Parathyroid adenoma (tissue), 2 donors: ENCODE measurements at regions not wholly inside any gene's neighbourhood (a gene's known extent, or its start where the extent isn't known, plus 50 kb on each side); places are given as distances from the start of the nearest gene placed in this dataset.

Experiments
- H2AFZ ChIP-seq: fragments of 300-600 bp; sonication (generic); one replicate; pipeline ENCODE4 v1.7.0; 2017; ENCODE audit warnings: antibody characterized with exemption, mild to moderate bottlenecking
- H3K27ac ChIP-seq: fragments of 300-600 bp; sonication (generic); one replicate; pipeline ENCODE4 v1.7.0; 2017
- H3K27me3 ChIP-seq: fragments of 300-600 bp; sonication (generic); one replicate; pipeline ENCODE4 v1.7.0; 2017; ENCODE audit warnings: low read length; ENCODE audit not compliant: control insufficient read depth, insufficient read depth
- H3K36me3 ChIP-seq: fragments of 300-600 bp; sonication (generic); one replicate; pipeline ENCODE4 v1.7.0; 2017; ENCODE audit warnings: low read length; ENCODE audit not compliant: control insufficient read depth, insufficient read depth
- H3K4me1 ChIP-seq: fragments of 300-600 bp; sonication (generic); one replicate; pipeline ENCODE4 v1.7.0; 2017; ENCODE audit warnings: control low read depth
- H3K4me2 ChIP-seq: fragments of 300-600 bp; sonication (generic); one replicate; pipeline ENCODE4 v1.7.0; 2017; ENCODE audit warnings: low read length
- H3K4me3 ChIP-seq: fragments of 300-600 bp; sonication (generic); one replicate; pipeline ENCODE4 v1.7.0; 2017; ENCODE audit warnings: low read depth, low read length
- H3K79me2 ChIP-seq: fragments of 300-600 bp; sonication (generic); one replicate; pipeline ENCODE4 v1.7.0; 2017; ENCODE audit warnings: control low read depth
- H3K9ac ChIP-seq: fragments of 300-600 bp; sonication (generic); one replicate; pipeline ENCODE4 v1.7.0; 2017; ENCODE audit warnings: mild to moderate bottlenecking
- H3K9me3 ChIP-seq: fragments of 300-600 bp; sonication (generic); one replicate; pipeline ENCODE4 v1.7.0; 2017; ENCODE audit warnings: low read length; ENCODE audit not compliant: control insufficient read depth
- TF ChIP-seq, protein P1 (sequence below): fragments of 300-600 bp; sonication (generic); IDR thresholded peaks from one replicate; pipeline ENCODE4 v1.7.0; 2017; ENCODE audit warnings: antibody characterized with exemption, mild to moderate bottlenecking
- donor health status: primary hyperparathyroidism.

DNA sequence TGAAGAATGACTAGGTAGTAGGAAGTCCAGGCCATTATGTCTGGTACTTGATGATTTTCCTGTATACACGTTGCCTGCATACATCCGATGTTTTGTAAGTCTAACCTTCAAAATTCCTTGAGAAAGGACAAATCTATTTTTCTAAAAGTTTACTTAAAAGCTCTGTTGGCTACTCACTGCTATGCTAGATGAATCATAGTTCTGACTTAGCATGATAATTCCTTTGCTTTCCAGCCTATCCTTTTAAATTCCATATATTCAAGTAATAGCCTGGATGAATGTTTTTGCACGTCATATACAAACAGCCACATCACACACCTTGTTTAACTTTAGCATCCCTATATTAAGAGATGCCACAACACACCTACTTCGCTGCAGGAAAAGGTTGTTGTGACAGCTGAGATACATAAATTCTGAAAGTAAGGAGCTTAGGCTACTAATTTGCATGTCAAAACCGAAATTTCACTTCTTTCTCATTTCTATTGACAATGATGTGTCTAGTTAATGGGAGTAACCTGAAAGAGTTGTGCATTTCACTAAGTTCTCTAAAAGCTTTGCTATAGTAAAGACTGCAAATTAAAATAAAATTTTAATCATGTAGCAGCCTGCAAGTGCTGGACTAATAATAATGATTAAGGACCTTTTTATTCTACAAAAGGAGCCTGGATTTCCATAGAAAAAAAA is 1116.4 kb downstream of the JRKL start:
- no peak overlapping the region for H3K9ac ChIP-seq
- no peak overlapping the region for H3K4me3 ChIP-seq
- no peaks in the 10 kb centered on the region for H3K4me1 ChIP-seq
- H3K27ac ChIP-seq: no peak overlapping the region
- no peak overlapping the region for H2AFZ ChIP-seq
- TF ChIP-seq, protein P1, sequence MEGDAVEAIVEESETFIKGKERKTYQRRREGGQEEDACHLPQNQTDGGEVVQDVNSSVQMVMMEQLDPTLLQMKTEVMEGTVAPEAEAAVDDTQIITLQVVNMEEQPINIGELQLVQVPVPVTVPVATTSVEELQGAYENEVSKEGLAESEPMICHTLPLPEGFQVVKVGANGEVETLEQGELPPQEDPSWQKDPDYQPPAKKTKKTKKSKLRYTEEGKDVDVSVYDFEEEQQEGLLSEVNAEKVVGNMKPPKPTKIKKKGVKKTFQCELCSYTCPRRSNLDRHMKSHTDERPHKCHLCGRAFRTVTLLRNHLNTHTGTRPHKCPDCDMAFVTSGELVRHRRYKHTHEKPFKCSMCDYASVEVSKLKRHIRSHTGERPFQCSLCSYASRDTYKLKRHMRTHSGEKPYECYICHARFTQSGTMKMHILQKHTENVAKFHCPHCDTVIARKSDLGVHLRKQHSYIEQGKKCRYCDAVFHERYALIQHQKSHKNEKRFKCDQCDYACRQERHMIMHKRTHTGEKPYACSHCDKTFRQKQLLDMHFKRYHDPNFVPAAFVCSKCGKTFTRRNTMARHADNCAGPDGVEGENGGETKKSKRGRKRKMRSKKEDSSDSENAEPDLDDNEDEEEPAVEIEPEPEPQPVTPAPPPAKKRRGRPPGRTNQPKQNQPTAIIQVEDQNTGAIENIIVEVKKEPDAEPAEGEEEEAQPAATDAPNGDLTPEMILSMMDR: no peak
- H3K27me3 ChIP-seq: no peaks in the 10 kb centered on the region
- H3K79me2 ChIP-seq: no peaks in the 10 kb centered on the region
- no peaks in the 10 kb centered on the region for H3K36me3 ChIP-seq
- H3K4me2 ChIP-seq: no peak overlapping the region
- H3K9me3 ChIP-seq: no peaks in the 10 kb centered on the region

GRCh38 chr11:97514446-97514845 is 1124.6 kb downstream of the JRKL start:
- TF ChIP-seq, protein P1: no peak
- Histone ChIP-seq H3K36me3 (no peaks in the 10 kb centered on the region), H3K9ac (no peak overlapping the region), H3K27me3 (no peaks in the 10 kb centered on the region), H3K4me3 (no peak overlapping the region), H3K27ac (no peak overlapping the region), H3K9me3 (no peaks in the 10 kb centered on the region), H3K4me1 (no peaks in the 10 kb centered on the region), H2AFZ (no peak overlapping the region), H3K79me2 (no peaks in the 10 kb centered on the region), H3K4me2 (no peak overlapping the region)

DNA sequence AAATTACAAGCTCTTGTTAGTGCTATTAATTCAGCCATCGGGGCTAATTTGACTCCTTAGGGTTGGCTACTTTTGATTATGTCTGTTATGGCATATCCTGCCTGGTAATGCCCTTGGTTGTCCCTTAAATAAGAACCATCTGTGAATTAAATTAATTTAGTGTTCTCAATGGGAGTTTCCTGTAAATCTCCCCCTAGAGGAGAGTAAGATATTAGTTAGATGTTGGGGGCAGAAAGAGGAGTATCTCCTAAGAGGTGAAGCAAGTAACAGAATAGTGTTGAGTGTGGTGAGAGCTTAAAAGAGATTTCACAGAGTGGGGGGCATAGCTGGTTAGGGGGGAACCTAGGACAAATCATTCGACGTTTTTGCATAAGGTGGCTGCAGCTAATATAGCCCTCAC is 1126.9 kb downstream of the JRKL start:
- Histone ChIP-seq H3K4me3 (no peak overlapping the region), H3K27me3 (no peaks in the 10 kb centered on the region), H3K9ac (no peak overlapping the region), H3K4me2 (no peak overlapping the region), H3K9me3 (no peaks in the 10 kb centered on the region), H2AFZ (no peak overlapping the region), H3K27ac (no peak overlapping the region), H3K4me1 (no peaks in the 10 kb centered on the region), H3K79me2 (no peaks in the 10 kb centered on the region), H3K36me3 (no peaks in the 10 kb centered on the region)
- TF ChIP-seq, protein P1: no peak

- H3K4me2 ChIP-seq: no peak overlapping the region
- no peak overlapping the region for H3K4me3 ChIP-seq
- no peaks in the 10 kb centered on the region for H3K4me1 ChIP-seq
- H3K9me3 ChIP-seq: no peaks in the 10 kb centered on the region
- no peak overlapping the region for H3K9ac ChIP-seq
- no peak overlapping the region for H2AFZ ChIP-seq
- H3K79me2 ChIP-seq: no peaks in the 10 kb centered on the region
- no peaks in the 10 kb centered on the region for H3K36me3 ChIP-seq
- H3K27me3 ChIP-seq: no peaks in the 10 kb centered on the region
- no peak overlapping the region for H3K27ac ChIP-seq
- TF ChIP-seq, protein P1: no peak
Measured at GRCh38 chr11:97525273-97525672, 1135.5 kb downstream of the JRKL start.
